Duodenal mucosa (tissue), 2 donors: ENCODE measurements at regions not wholly inside any gene's neighbourhood (a gene's known extent, or its start where the extent isn't known, plus 50 kb on each side); places are given as distances from the start of the nearest gene placed in this dataset.

ENCODE experiments used
- H3K27ac ChIP-seq: one replicate; pipeline ENCODE4 v1.7.0; 2013; ENCODE audit warnings: low read depth, low read length
- H3K27me3 ChIP-seq, 2 donors: one replicate each; pipeline ENCODE4 v1.7.0; 2013; ENCODE audit warnings: low read length in 2 of 2, control low read depth in 1 of 2; ENCODE audit not compliant: insufficient read depth in 2 of 2, control insufficient read depth in 1 of 2
- H3K36me3 ChIP-seq, 2 donors: one replicate each; pipeline ENCODE4 v1.7.0; 2013; ENCODE audit warnings: low read length in 2 of 2, control low read depth in 1 of 2; ENCODE audit not compliant: insufficient read depth in 2 of 2, control insufficient read depth in 1 of 2
- H3K4me1 ChIP-seq, 2 donors: one replicate each; pipeline ENCODE4 v1.7.0; 2013; ENCODE audit warnings: low read length in 2 of 2, control low read depth in 1 of 2; ENCODE audit not compliant: insufficient read depth in 2 of 2, control insufficient read depth in 1 of 2
- H3K4me3 ChIP-seq, 2 donors: one replicate each; pipeline ENCODE4 v1.7.0; 2013; ENCODE audit warnings: low read length in 2 of 2, low read depth in 1 of 2
- H3K9ac ChIP-seq, 2 donors: one replicate each; pipeline ENCODE4 v1.7.0; 2013; ENCODE audit warnings: low read length in 2 of 2, low read depth in 1 of 2
- H3K9me3 ChIP-seq, 2 donors: one replicate each; pipeline ENCODE4 v1.7.0; 2013; ENCODE audit warnings: low read length in 2 of 2, control low read depth in 1 of 2; ENCODE audit not compliant: control insufficient read depth in 1 of 2

- no peaks in the 10 kb centered on the region for H3K9me3 ChIP-seq
- no peak overlapping the region for H3K4me3 ChIP-seq
- no peaks in the 10 kb centered on the region for H3K36me3 ChIP-seq
These were observed 1457.5 kb downstream of the KCNT2 start for GRCh38 chr1:195150768-195151167.

DNA sequence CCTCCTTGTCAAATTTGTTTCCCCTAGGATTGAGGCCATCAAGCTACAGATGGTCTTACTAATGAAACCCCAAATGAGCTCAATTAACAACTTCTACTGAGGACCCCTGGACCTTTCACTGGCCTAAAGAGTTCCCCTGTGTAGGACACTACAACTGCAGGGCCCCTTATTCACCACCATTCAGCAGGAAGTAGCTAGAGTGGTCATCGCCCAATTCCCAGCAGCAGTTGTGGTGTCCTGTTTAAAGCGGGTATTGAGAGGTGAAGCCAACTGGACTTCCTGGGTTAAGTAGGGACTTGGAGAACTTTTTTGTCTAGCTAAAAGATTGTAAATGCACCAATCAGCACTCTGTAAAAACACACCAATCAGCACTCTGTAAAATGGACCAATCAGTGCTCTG is 1466.9 kb downstream of the KCNT2 start:
- H3K27ac ChIP-seq, result no peak overlapping the region
- no peaks in the 10 kb centered on the region for H3K27me3 ChIP-seq
- H3K4me1 ChIP-seq, result no peaks in the 10 kb centered on the region
- no peak overlapping the region for H3K9ac ChIP-seq
- no peak overlapping the region for H3K4me3 ChIP-seq
- H3K9me3 ChIP-seq, result peaks cover 0 to 4% of the 10 kb centered on the region in 2 donors
- H3K36me3 ChIP-seq, result no peaks in the 10 kb centered on the region

More at GRCh38 chr1:195150768-195151167, 1457.5 kb downstream of the KCNT2 start:
- no peaks in the 10 kb centered on the region for H3K4me1 ChIP-seq
- H3K27ac ChIP-seq, result no peak overlapping the region
- H3K27me3 ChIP-seq, result no peaks in the 10 kb centered on the region
- H3K9ac ChIP-seq, result no peak overlapping the region

DNA sequence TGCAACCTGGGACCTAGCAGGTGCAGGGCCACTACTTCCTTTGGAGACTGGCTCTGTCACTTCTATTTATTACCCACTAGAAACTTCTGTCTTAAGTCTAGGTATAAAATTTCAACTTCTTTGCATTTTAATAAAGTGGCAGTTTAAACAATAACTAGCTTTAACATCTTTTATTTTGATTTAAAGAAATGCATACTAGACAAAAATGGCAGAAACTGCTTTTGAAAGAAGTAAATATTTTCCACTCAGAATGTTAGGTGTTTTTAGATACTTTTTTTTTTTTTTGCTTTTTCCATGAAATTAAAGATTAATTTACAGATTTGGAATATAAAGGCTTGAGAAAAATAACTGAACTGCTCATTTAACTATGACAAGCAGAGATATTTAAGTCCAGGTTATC is 1477.6 kb downstream of the KCNT2 start:
- H3K27ac ChIP-seq, result no peak overlapping the region
- no peaks in the 10 kb centered on the region for H3K4me1 ChIP-seq
- no peak overlapping the region for H3K9ac ChIP-seq
- H3K4me3 ChIP-seq, result no peak overlapping the region
- no peaks in the 10 kb centered on the region for H3K36me3 ChIP-seq
- no peaks in the 10 kb centered on the region for H3K9me3 ChIP-seq
- no peaks in the 10 kb centered on the region for H3K27me3 ChIP-seq

- Histone ChIP-seq H3K4me1 (no peaks in the 10 kb centered on the region), H3K36me3 (no peaks in the 10 kb centered on the region), H3K9me3 (peaks cover 0 to 5% of the 10 kb centered on the region in 2 donors), H3K27ac (no peak overlapping the region), H3K4me3 (no peak overlapping the region), H3K9ac (no peak overlapping the region), H3K27me3 (no peaks in the 10 kb centered on the region)
These were observed 1485.7 kb downstream of the KCNT2 start for GRCh38 chr1:195122497-195122896.

DNA sequence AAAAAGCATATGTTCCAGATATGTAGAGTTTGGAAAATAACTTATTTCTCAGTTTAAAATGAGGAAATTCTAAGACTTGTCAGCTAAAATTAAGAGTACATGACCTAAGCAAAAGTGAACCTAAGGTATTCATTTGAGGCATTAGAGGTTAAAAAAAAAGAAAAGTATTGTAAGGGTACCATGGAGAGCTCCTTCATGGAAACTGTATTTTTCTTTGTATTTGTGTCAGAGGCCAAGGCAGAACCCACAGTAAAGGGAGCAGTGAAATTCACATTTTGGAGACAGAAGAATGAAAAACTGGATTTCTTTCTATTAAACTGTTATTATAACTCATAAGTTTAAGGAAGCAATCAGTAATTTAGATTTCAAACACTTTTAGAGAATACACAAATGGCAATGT is 1494.8 kb downstream of the KCNT2 start:
- H3K27me3 ChIP-seq, result no peaks in the 10 kb centered on the region
- no peaks in the 10 kb centered on the region for H3K4me1 ChIP-seq
- H3K27ac ChIP-seq, result no peak overlapping the region
- no peaks in the 10 kb centered on the region for H3K36me3 ChIP-seq
- no peak overlapping the region for H3K9ac ChIP-seq
- no peak overlapping the region for H3K4me3 ChIP-seq
- no peaks in the 10 kb centered on the region for H3K9me3 ChIP-seq

- Histone ChIP-seq H3K4me3 (no peak overlapping the region), H3K27ac (no peak overlapping the region), H3K27me3 (no peaks in the 10 kb centered on the region), H3K36me3 (no peaks in the 10 kb centered on the region), H3K4me1 (no peaks in the 10 kb centered on the region), H3K9ac (no peak overlapping the region), H3K9me3 (peaks cover 4 to 12% of the 10 kb centered on the region in 2 donors)
These were observed 1502.5 kb downstream of the KCNT2 start for GRCh38 chr1:195105773-195106172.

GRCh38 chr1:195105281-195105680 is 1503.0 kb downstream of the KCNT2 start:
- no peaks in the 10 kb centered on the region for H3K4me1 ChIP-seq
- H3K36me3 ChIP-seq, result no peaks in the 10 kb centered on the region
- H3K9me3 ChIP-seq, result peaks cover 4 to 12% of the 10 kb centered on the region in 2 donors
- no peak overlapping the region for H3K4me3 ChIP-seq
- H3K27me3 ChIP-seq, result no peaks in the 10 kb centered on the region
- H3K27ac ChIP-seq, result no peak overlapping the region
- no peak overlapping the region for H3K9ac ChIP-seq

DNA sequence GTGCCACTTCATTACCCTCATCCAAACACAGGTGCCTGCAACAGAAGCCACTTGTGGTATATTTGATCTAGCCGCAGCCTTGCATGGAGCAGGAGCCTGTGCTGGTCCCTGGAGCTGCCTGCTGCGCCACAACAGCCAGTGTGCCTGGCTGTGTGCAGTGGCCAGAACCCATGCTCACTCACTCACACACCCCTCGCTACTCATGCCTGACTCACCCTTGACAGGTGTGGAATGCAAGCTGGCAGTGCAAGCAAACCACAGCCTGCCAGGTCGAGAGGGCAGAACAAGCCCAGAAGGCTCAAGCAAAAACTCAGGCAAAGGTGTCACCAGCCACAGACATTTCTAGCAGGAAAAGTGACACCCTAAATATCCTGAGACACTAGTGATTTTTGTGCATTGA is 1510.9 kb downstream of the KCNT2 start:
- H3K27ac ChIP-seq, result no peak overlapping the region
- no peak overlapping the region for H3K9ac ChIP-seq
- H3K4me3 ChIP-seq, result no peak overlapping the region
- H3K27me3 ChIP-seq, result no peaks in the 10 kb centered on the region
- no peaks in the 10 kb centered on the region for H3K36me3 ChIP-seq
- peaks cover 0 to 4% of the 10 kb centered on the region in 2 donors for H3K9me3 ChIP-seq
- no peaks in the 10 kb centered on the region for H3K4me1 ChIP-seq

GRCh38 chr1:195096051-195096521 is 1512.2 kb downstream of the KCNT2 start:
- Histone ChIP-seq H3K27me3 (no peaks in the 10 kb centered on the region), H3K9ac (no peak overlapping the region), H3K9me3 (peaks cover 0 to 4% of the 10 kb centered on the region in 2 donors), H3K27ac (no peak overlapping the region), H3K4me1 (no peaks in the 10 kb centered on the region), H3K36me3 (no peaks in the 10 kb centered on the region), H3K4me3 (no peak overlapping the region)

DNA sequence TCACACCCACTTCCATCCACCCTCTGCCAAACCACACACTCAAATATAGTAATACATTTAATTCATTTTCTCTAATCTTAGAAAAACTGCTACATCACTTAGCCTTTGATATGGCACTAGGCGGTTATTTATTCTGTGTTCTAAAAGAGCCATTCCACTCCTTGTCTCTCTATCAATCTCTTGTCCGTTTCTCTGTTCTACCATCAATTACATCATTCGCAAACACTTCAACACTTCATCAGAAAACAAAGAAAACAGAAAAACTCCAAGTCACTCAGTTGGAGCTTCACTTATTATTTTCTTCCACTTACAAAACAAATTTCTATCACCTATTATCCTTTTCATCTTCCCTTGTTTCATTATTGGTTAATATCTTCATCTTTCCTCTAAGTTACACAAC is 1523.0 kb downstream of the KCNT2 start:
- Histone ChIP-seq H3K27ac (no peak overlapping the region), H3K4me3 (no peak overlapping the region), H3K36me3 (no peaks in the 10 kb centered on the region), H3K4me1 (no peaks in the 10 kb centered on the region), H3K9ac (no peak overlapping the region), H3K9me3 (no peaks in the 10 kb centered on the region), H3K27me3 (no peaks in the 10 kb centered on the region)

DNA sequence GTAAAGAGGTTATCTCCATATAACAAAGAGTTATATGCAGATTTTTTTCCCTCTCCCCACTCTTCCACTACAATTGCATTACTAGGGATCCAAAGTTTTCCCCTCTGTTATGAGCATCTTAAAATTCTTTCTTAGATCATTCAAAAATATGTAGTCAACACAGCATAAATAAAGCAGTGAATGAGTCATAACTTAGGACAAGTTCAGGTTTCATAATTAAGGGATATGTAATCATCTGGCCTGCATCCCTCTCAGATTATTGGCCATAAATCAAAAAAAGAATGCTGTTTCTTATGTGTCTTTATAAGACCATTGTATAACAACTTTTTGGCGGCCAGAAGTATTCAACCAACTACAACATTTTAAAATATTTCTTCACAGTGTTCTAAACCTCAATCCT is 1526.1 kb downstream of the KCNT2 start:
- Histone ChIP-seq H3K36me3 (no peaks in the 10 kb centered on the region), H3K27ac (no peak overlapping the region), H3K4me3 (no peak overlapping the region), H3K9me3 (no peaks in the 10 kb centered on the region), H3K9ac (no peak overlapping the region), H3K27me3 (no peaks in the 10 kb centered on the region), H3K4me1 (no peaks in the 10 kb centered on the region)
